ENCODE measurements at regions not wholly inside any gene's neighbourhood (a gene's known extent, or its start where the extent isn't known, plus 50 kb on each side); places are given as distances from the start of the nearest gene placed in this dataset.
A peak's percentile ranks its signal among the peaks of the same experiment; 100 is the strongest.

DNA sequence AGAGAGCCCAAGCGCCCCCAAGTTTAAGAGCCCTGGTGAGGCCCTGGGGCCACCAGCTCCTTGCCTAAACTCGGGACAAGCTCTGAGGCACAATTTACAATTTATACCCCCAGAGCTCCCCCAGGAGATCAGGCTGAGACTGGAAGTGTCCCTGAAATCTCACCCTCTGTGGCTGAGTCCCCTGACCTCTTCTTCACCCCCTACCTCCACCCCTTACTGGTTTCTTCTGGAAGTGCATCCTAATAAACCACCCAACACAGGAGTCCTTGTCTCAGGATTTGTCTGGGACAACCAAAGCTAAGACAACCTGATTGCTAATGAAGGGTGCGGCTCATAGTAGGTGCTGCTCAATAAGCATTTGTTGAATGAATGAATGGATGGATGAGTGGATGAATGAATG is 206.4 kb downstream of the BCL11B start:
- Histone ChIP-seq H3K4me1 (ENCODE audit: insufficient read depth, poor library complexity, severe bottlenecking) (peaks cover 16% of the 10 kb centered on the region), H3K9me3 (ENCODE audit: severe bottlenecking) (no peaks in the 10 kb centered on the region), H3K36me3 (ENCODE audit: low read depth) (no peaks in the 10 kb centered on the region), H3K4me3 (ENCODE audit: severe bottlenecking) (no peak overlapping the region), H3K27ac (ENCODE audit: poor library complexity, severe bottlenecking) (peak overlapping the region; percentile 94), H3K27me3 (ENCODE audit: insufficient read depth, poor library complexity, severe bottlenecking) (no peaks in the 10 kb centered on the region)
- DNase-seq (ENCODE audit: low spot score) (no peak), ATAC-seq (ENCODE audit: low read depth) (no peak)
- TF ChIP-seq, protein P1, sequence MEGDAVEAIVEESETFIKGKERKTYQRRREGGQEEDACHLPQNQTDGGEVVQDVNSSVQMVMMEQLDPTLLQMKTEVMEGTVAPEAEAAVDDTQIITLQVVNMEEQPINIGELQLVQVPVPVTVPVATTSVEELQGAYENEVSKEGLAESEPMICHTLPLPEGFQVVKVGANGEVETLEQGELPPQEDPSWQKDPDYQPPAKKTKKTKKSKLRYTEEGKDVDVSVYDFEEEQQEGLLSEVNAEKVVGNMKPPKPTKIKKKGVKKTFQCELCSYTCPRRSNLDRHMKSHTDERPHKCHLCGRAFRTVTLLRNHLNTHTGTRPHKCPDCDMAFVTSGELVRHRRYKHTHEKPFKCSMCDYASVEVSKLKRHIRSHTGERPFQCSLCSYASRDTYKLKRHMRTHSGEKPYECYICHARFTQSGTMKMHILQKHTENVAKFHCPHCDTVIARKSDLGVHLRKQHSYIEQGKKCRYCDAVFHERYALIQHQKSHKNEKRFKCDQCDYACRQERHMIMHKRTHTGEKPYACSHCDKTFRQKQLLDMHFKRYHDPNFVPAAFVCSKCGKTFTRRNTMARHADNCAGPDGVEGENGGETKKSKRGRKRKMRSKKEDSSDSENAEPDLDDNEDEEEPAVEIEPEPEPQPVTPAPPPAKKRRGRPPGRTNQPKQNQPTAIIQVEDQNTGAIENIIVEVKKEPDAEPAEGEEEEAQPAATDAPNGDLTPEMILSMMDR (IDR thresholded peaks at IDR 0.05; ENCODE audit: poor library complexity, severe bottlenecking) = peak; percentile 2

DNA sequence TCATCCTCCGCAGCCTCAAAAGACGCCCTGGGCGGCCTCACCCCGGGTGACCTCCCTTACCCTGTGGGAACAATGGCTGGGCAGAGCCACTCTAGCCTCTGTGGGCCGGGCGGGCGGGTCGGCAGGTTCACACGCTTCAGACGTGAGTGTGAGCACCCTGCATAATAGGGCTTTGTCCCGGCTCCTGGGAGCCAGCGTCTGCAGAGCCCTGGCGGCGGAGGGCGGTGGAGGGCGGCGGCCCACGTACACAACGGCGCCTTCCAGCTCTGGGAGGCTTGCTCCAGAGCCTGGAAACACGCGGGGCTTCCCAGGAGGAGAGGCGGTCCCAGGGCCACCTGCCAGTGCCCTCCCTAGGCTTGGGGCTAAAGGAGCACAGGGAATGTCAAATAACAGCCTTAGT is 205.6 kb downstream of the BCL11B start:
- Histone ChIP-seq H3K27me3 (ENCODE audit: insufficient read depth, poor library complexity, severe bottlenecking) (no peaks in the 10 kb centered on the region), H3K36me3 (ENCODE audit: low read depth) (no peaks in the 10 kb centered on the region), H3K27ac (ENCODE audit: poor library complexity, severe bottlenecking) (no peak overlapping the region), H3K9me3 (ENCODE audit: severe bottlenecking) (no peaks in the 10 kb centered on the region), H3K4me3 (ENCODE audit: severe bottlenecking) (no peak overlapping the region), H3K4me1 (ENCODE audit: insufficient read depth, poor library complexity, severe bottlenecking) (peaks cover 16% of the 10 kb centered on the region)
- no peak for ATAC-seq (ENCODE audit: low read depth)
- TF ChIP-seq, protein P1 (IDR thresholded peaks at IDR 0.05; ENCODE audit: poor library complexity, severe bottlenecking) = no peak
- no peak for DNase-seq (ENCODE audit: low spot score)

DNA sequence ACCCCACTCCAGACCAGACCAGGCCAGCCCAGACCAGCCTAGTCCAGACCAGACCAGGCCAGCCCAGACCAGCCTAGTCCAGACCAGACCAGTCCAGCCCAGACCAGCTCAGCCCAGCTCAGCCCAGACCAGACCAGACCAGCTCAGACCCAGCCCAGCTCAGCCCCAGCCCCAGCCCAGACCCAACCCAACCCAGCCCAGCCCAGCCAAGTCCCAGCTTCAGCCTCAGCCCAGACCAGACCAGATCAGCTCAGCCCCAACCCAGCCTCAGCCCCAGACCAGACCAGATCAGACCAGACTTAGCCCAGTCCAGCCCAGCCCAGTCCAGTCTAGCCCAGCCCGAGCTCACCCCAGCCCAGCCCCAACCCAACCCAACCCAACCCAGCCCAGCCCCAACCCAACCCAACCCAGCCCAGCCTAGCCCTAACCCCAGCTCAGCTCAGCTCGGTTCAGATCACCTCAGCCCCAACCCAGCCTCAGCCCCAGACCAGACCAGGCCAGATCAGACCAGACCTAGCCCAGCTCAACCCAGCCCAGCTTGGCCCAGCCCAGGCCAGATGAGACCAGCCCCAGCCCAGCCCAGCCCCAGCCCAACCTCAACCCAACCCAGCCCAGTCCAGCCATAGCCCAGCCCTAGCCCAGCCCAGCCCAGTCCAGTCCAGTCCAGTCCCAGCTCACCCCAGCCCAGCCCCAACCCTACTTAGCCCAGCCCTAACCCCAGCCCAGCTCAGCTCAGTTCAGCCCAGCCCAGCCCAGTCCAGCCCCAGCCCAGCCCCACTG is 204.7 kb downstream of the BCL11B start:
- ATAC-seq (ENCODE audit: low read depth) (no peak), DNase-seq (ENCODE audit: low spot score) (no peak)
- Histone ChIP-seq H3K36me3 (ENCODE audit: low read depth) (no peaks in the 10 kb centered on the region), H3K4me1 (ENCODE audit: insufficient read depth, poor library complexity, severe bottlenecking) (peaks cover 16% of the 10 kb centered on the region), H3K4me3 (ENCODE audit: severe bottlenecking) (no peak overlapping the region), H3K27me3 (ENCODE audit: insufficient read depth, poor library complexity, severe bottlenecking) (no peaks in the 10 kb centered on the region), H3K27ac (ENCODE audit: poor library complexity, severe bottlenecking) (no peak overlapping the region), H3K9me3 (ENCODE audit: severe bottlenecking) (no peaks in the 10 kb centered on the region)
- TF ChIP-seq, protein P1 (IDR thresholded peaks at IDR 0.05; ENCODE audit: poor library complexity, severe bottlenecking) = no peak

DNA sequence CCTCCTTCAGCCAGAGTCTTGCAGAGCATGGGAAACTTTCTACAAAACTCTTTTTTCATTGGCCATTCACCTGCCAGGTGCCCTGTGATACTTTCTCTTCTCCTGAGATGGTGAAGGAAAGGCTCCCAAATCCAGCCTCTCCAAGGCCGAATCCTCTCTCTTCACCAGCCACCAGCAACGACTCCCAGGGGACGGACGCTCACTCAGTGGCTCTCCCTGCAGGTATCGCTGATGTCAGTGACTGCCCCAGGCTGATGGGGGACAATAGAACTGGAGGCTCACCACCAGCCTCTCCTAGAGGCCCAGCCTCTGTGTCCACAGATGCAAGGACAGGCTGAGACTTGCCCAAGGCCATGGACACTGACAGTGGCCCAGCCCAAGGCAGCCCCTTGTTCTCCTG is 204.1 kb downstream of the BCL11B start:
- TF ChIP-seq, protein P1 (IDR thresholded peaks at IDR 0.05; ENCODE audit: poor library complexity, severe bottlenecking) = no peak
- no peak overlapping the region for H3K27ac ChIP-seq (ENCODE audit: poor library complexity, severe bottlenecking)
- no peaks in the 10 kb centered on the region for H3K9me3 ChIP-seq (ENCODE audit: severe bottlenecking)
- H3K36me3 ChIP-seq (ENCODE audit: low read depth) = no peaks in the 10 kb centered on the region
- DNase-seq (ENCODE audit: low spot score) = no peak
- no peak overlapping the region for H3K4me3 ChIP-seq (ENCODE audit: severe bottlenecking)
- H3K4me1 ChIP-seq (ENCODE audit: insufficient read depth, poor library complexity, severe bottlenecking) = peaks cover 16% of the 10 kb centered on the region
- no peaks in the 10 kb centered on the region for H3K27me3 ChIP-seq (ENCODE audit: insufficient read depth, poor library complexity, severe bottlenecking)
- ATAC-seq (ENCODE audit: low read depth) = no peak

DNA sequence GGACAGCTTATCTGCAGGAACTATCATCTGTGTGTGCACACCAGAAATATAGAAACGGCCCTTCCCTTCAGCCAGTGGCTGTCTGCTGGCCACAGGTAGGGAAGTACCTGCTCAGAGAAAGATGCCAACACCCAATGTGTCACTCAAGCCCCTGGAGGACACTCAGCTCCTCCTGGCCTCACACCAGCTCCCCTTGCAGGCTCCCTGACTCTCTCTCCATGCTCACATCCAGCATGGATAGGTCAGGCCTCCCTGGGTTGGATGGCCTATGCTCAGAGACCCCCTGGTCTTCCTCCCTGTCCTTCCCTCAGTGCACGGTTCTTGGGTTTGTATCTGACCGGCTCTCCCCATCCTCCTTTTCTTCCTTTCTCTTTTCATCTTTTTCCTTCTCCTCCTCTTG is 202.1 kb downstream of the BCL11B start:
- DNase-seq (ENCODE audit: low spot score) (no peak), ATAC-seq (ENCODE audit: low read depth) (no peak)
- peaks cover 5% of the 10 kb centered on the region for H3K4me1 ChIP-seq (ENCODE audit: insufficient read depth, poor library complexity, severe bottlenecking)
- no peaks in the 10 kb centered on the region for H3K36me3 ChIP-seq (ENCODE audit: low read depth)
- no peaks in the 10 kb centered on the region for H3K27me3 ChIP-seq (ENCODE audit: insufficient read depth, poor library complexity, severe bottlenecking)
- H3K9me3 ChIP-seq (ENCODE audit: severe bottlenecking) = no peaks in the 10 kb centered on the region
- H3K27ac ChIP-seq (ENCODE audit: poor library complexity, severe bottlenecking) = no peak overlapping the region
- no peak overlapping the region for H3K4me3 ChIP-seq (ENCODE audit: severe bottlenecking)
- TF ChIP-seq, protein P1 (IDR thresholded peaks at IDR 0.05; ENCODE audit: poor library complexity, severe bottlenecking) = no peak

Data from RWPE2 (cell line).